NCI-H526 treated with DMSO at 0.1 percent for 48 hours (cell line): ENCODE measurements at regions not wholly inside any gene's neighbourhood (a gene's known extent, or its start where the extent isn't known, plus 50 kb on each side); places are given as distances from the start of the nearest gene placed in this dataset.
A peak's percentile ranks its signal among the peaks of the same experiment; 100 is the strongest.

Experiments used
- DNase-seq: peaks from one replicate; lab custom pipeline; 2025; lab: John Stamatoyannopoulos, UW

- DNase-seq, result no peak
Measured at GRCh38 chr15:66945842-66946241, 119.6 kb upstream of the SMAD3 start.

GRCh38 chr15:66946578-66947164 is 118.7 kb upstream of the SMAD3 start:
- DNase-seq, result peak; percentile 40

- no peak for DNase-seq
Measured at GRCh38 chr15:66947471-66947870, 117.9 kb upstream of the SMAD3 start.

GRCh38 chr15:66948294-66948693 is 117.1 kb upstream of the SMAD3 start:
- no peak for DNase-seq

GRCh38 chr15:66950114-66950513 is 115.3 kb upstream of the SMAD3 start:
- DNase-seq, result no peak

- DNase-seq, result peak; percentile 58
Measured at GRCh38 chr15:66951531-66952320, 113.7 kb upstream of the SMAD3 start.

- no peak for DNase-seq
Measured at GRCh38 chr15:66952756-66953522, 112.5 kb upstream of the SMAD3 start.

- no peak for DNase-seq
Measured at GRCh38 chr15:66953523-66954229, 111.7 kb upstream of the SMAD3 start.

- no peak for DNase-seq
Measured at GRCh38 chr15:66954601-66955000, 110.8 kb upstream of the SMAD3 start.

GRCh38 chr15:66955001-66955516 is 110.3 kb upstream of the SMAD3 start:
- DNase-seq, result no peak

GRCh38 chr15:66955871-66956585 is 109.4 kb upstream of the SMAD3 start:
- no peak for DNase-seq

GRCh38 chr15:66956672-66957430 is 108.6 kb upstream of the SMAD3 start:
- no peak for DNase-seq

- DNase-seq, result no peak
Measured at GRCh38 chr15:66957431-66957720, 108.0 kb upstream of the SMAD3 start.

- DNase-seq, result no peak
Measured at GRCh38 chr15:66959066-66959465, 106.3 kb upstream of the SMAD3 start.

GRCh38 chr15:66959875-66960274 is 105.5 kb upstream of the SMAD3 start:
- no peak for DNase-seq

GRCh38 chr15:66960519-66960918 is 104.9 kb upstream of the SMAD3 start:
- no peak for DNase-seq

- no peak for DNase-seq
Measured at GRCh38 chr15:66961407-66961884, 104.0 kb upstream of the SMAD3 start.

- no peak for DNase-seq
Measured at GRCh38 chr15:66961901-66962300, 103.5 kb upstream of the SMAD3 start.

GRCh38 chr15:66962522-66962921 is 102.9 kb upstream of the SMAD3 start:
- DNase-seq, result no peak

- no peak for DNase-seq
Measured at GRCh38 chr15:66963084-66963483, 102.3 kb upstream of the SMAD3 start.

- no peak for DNase-seq
Measured at GRCh38 chr15:66963710-66964109, 101.7 kb upstream of the SMAD3 start.
